GM12891 (cell line): ENCODE measurements at regions not wholly inside any gene's neighbourhood (a gene's known extent, or its start where the extent isn't known, plus 50 kb on each side); places are given as distances from the start of the nearest gene placed in this dataset.

Experiments
- POLR2A ChIP-seq: IDR thresholded peaks from 2 replicates; pipeline ENCODE4 v1.6.1; 2011; ENCODE audit warnings: low read depth, low read length, control low read depth
- POLR2AphosphoS5 ChIP-seq: IDR thresholded peaks from 2 replicates; pipeline ENCODE4 v1.6.1; 2011; ENCODE audit warnings: low read depth, low read length, control low read depth
- TAF1 ChIP-seq: IDR thresholded peaks from 2 replicates; pipeline ENCODE4 v1.6.1; 2011; ENCODE audit warnings: low read depth, low read length, control low read depth

DNA sequence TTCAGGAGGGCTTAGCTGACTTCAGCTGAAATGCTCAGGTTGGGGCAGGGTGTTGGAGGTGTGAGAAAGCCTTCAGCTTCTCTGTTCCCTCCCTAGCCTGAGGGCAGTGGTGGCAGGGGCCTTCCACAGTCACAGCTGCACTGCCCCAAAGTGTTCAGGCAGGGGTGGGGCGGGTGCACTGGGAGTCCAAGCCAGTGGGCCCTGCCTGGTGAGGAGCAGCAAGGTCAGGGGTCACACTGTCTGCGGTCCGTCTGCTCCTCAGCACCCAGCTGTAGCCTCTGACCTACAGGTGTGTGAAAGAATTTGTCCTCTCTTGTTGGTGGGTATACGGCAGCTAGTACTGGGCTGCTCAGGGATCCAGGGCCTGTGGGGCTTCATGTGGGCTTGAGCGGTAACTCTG, 490.4 kb upstream of the NCAM2 start:
- TF ChIP-seq POLR2AphosphoS5 (no peak), TAF1 (no peak), POLR2A (no peak)
